Stimulated activated naive CD8-positive, alpha-beta T cell treated with anti-CD3 and anti-CD28 coated beads, Interleukin-15, amount 100 ng/mL, for 72 hours (primary cell): ENCODE measurements at regions not wholly inside any gene's neighbourhood (a gene's known extent, or its start where the extent isn't known, plus 50 kb on each side); places are given as distances from the start of the nearest gene placed in this dataset.

Experiments used
- ATAC-seq: fragments of 150-1000 bp; cut with Tn5 transposase; 2 replicates; pipeline ENCODE4 v1.10.0; 2021; ENCODE audit warnings: mild to moderate bottlenecking, moderate library complexity
- DNase-seq, 2 donors: peaks; one replicate each; pipeline ENCODE4 v3.0.0; 2021 to 2022
- H3K27ac Mint-ChIP-seq, 2 donors: one replicate each; pipeline ENCODE4 v1.8.0; 2022; ENCODE audit warnings: mild to moderate bottlenecking in 2 of 2, mixed read lengths in 2 of 2, moderate library complexity in 2 of 2
- H3K27me3 Mint-ChIP-seq: one replicate; pipeline ENCODE4 v1.8.0; 2022; ENCODE audit warnings: mixed read lengths
- H3K4me1 Mint-ChIP-seq: one replicate; pipeline ENCODE4 v1.8.0; 2022; ENCODE audit warnings: mild to moderate bottlenecking, mixed read lengths
- H3K4me3 Mint-ChIP-seq, 2 donors: one replicate each; pipeline ENCODE4 v1.8.0; 2022; ENCODE audit warnings: mild to moderate bottlenecking in 2 of 2, mixed read lengths in 2 of 2, moderate library complexity in 1 of 2
- H3K9me3 Mint-ChIP-seq, 2 donors: one replicate each; pipeline ENCODE4 v1.8.0; 2022; ENCODE audit warnings: mixed read lengths in 2 of 2

- DNase-seq (no peak), ATAC-seq (no peak)
- H3K4me1 Mint-ChIP-seq: no peaks in the 10 kb centered on the region
- no peaks in the 10 kb centered on the region for H3K27me3 Mint-ChIP-seq
- H3K4me3 Mint-ChIP-seq: no peak overlapping the region
- no peak overlapping the region for H3K27ac Mint-ChIP-seq
- H3K9me3 Mint-ChIP-seq: no peaks in the 10 kb centered on the region
These were observed 710.0 kb upstream of the ID2 start for GRCh38 chr2:7971841-7972240.

- Mint-ChIP-seq H3K27ac (no peak overlapping the region), H3K4me1 (no peaks in the 10 kb centered on the region), H3K9me3 (no peaks in the 10 kb centered on the region), H3K4me3 (no peak overlapping the region), H3K27me3 (no peaks in the 10 kb centered on the region)
- ATAC-seq: no peak
- no peak for DNase-seq
These were observed 709.2 kb upstream of the ID2 start for GRCh38 chr2:7972670-7973069.

- H3K4me1 Mint-ChIP-seq: no peaks in the 10 kb centered on the region
- DNase-seq (no peak), ATAC-seq (no peak)
- H3K9me3 Mint-ChIP-seq: no peaks in the 10 kb centered on the region
- no peak overlapping the region for H3K27ac Mint-ChIP-seq
- no peaks in the 10 kb centered on the region for H3K27me3 Mint-ChIP-seq
- no peak overlapping the region for H3K4me3 Mint-ChIP-seq
These were observed 707.9 kb upstream of the ID2 start for GRCh38 chr2:7973801-7974480.

GRCh38 chr2:7974936-7975335, 706.9 kb upstream of the ID2 start:
- Mint-ChIP-seq H3K9me3 (no peaks in the 10 kb centered on the region), H3K27ac (no peak overlapping the region), H3K27me3 (no peaks in the 10 kb centered on the region), H3K4me1 (no peaks in the 10 kb centered on the region), H3K4me3 (no peak overlapping the region)
- no peak for DNase-seq
- ATAC-seq: no peak

GRCh38 chr2:7976206-7976605, 705.6 kb upstream of the ID2 start:
- H3K4me3 Mint-ChIP-seq: no peak overlapping the region
- H3K9me3 Mint-ChIP-seq: no peaks in the 10 kb centered on the region
- DNase-seq (no peak), ATAC-seq (no peak)
- H3K27me3 Mint-ChIP-seq: no peaks in the 10 kb centered on the region
- H3K4me1 Mint-ChIP-seq: no peaks in the 10 kb centered on the region
- no peak overlapping the region for H3K27ac Mint-ChIP-seq

GRCh38 chr2:7977981-7978380, 703.9 kb upstream of the ID2 start:
- no peaks in the 10 kb centered on the region for H3K27me3 Mint-ChIP-seq
- DNase-seq (no peak), ATAC-seq (no peak)
- H3K27ac Mint-ChIP-seq: peak overlapping the region in 1 of 2 donors; percentile 70
- H3K9me3 Mint-ChIP-seq: peaks cover 0 to 5% of the 10 kb centered on the region in 2 donors
- no peaks in the 10 kb centered on the region for H3K4me1 Mint-ChIP-seq
- H3K4me3 Mint-ChIP-seq: no peak overlapping the region

GRCh38 chr2:7982054-7982453, 699.8 kb upstream of the ID2 start:
- no peak for ATAC-seq
- Mint-ChIP-seq H3K9me3 (peaks cover 7 to 10% of the 10 kb centered on the region in 2 donors), H3K27me3 (no peaks in the 10 kb centered on the region)

GRCh38 chr2:7983451-7983850, 698.4 kb upstream of the ID2 start:
- no peak overlapping the region for H3K4me3 Mint-ChIP-seq
- ATAC-seq (no peak), DNase-seq (no peak)
- peaks cover 24% of the 10 kb centered on the region for H3K4me1 Mint-ChIP-seq
- no peaks in the 10 kb centered on the region for H3K27me3 Mint-ChIP-seq
- peaks cover 7 to 10% of the 10 kb centered on the region in 2 donors for H3K9me3 Mint-ChIP-seq
- H3K27ac Mint-ChIP-seq: no peak overlapping the region

More at GRCh38 chr2:7982054-7982453, 699.8 kb upstream of the ID2 start:
- peaks cover 24% of the 10 kb centered on the region for H3K4me1 Mint-ChIP-seq
- no peak for DNase-seq
- H3K27ac Mint-ChIP-seq: no peak overlapping the region
- H3K4me3 Mint-ChIP-seq: no peak overlapping the region

GRCh38 chr2:7983912-7984311, 697.9 kb upstream of the ID2 start:
- peaks cover 7 to 10% of the 10 kb centered on the region in 2 donors for H3K9me3 Mint-ChIP-seq
- H3K27ac Mint-ChIP-seq: no peak overlapping the region
- DNase-seq (no peak), ATAC-seq (no peak)
- H3K4me3 Mint-ChIP-seq: no peak overlapping the region
- no peaks in the 10 kb centered on the region for H3K27me3 Mint-ChIP-seq
- H3K4me1 Mint-ChIP-seq: peaks cover 24% of the 10 kb centered on the region

GRCh38 chr2:7984693-7985353, 697.0 kb upstream of the ID2 start:
- Mint-ChIP-seq H3K27ac (peak overlapping the region; percentile 62 to 63), H3K4me1 (peaks cover 24% of the 10 kb centered on the region)

GRCh38 chr2:7986431-7986830, 695.4 kb upstream of the ID2 start:
- Mint-ChIP-seq H3K27ac (peak overlapping the region in 1 of 2 donors; percentile 37), H3K4me1 (peaks cover 24% of the 10 kb centered on the region), H3K9me3 (peaks cover 7 to 10% of the 10 kb centered on the region in 2 donors), H3K27me3 (peaks cover under 1% of the 10 kb centered on the region), H3K4me3 (no peak overlapping the region)
- DNase-seq: no peak
- ATAC-seq: no peak

More at GRCh38 chr2:7984693-7985353, 697.0 kb upstream of the ID2 start:
- no peaks in the 10 kb centered on the region for H3K27me3 Mint-ChIP-seq
- peak overlapping the region; percentile 52 to 63 for H3K4me3 Mint-ChIP-seq
- H3K9me3 Mint-ChIP-seq: peaks cover 7 to 10% of the 10 kb centered on the region in 2 donors
- no peak for DNase-seq
- ATAC-seq: peak; percentile 93

- DNase-seq: no peak
- Mint-ChIP-seq H3K4me3 (no peak overlapping the region), H3K27me3 (peaks cover 7% of the 10 kb centered on the region), H3K4me1 (peaks cover 24% of the 10 kb centered on the region), H3K9me3 (peaks cover 7 to 9% of the 10 kb centered on the region in 2 donors), H3K27ac (no peak overlapping the region)
- no peak for ATAC-seq
These were observed 693.9 kb upstream of the ID2 start for GRCh38 chr2:7987992-7988391.

- Mint-ChIP-seq H3K9me3 (peaks cover 7 to 9% of the 10 kb centered on the region in 2 donors), H3K27ac (no peak overlapping the region), H3K4me3 (no peak overlapping the region), H3K27me3 (peaks cover 7% of the 10 kb centered on the region), H3K4me1 (peaks cover 22% of the 10 kb centered on the region)
- DNase-seq (no peak), ATAC-seq (no peak)
These were observed 693.4 kb upstream of the ID2 start for GRCh38 chr2:7988440-7988839.

- ATAC-seq: no peak
These were observed 692.0 kb upstream of the ID2 start for GRCh38 chr2:7989823-7990222.

GRCh38 chr2:7992612-7993602, 688.9 kb upstream of the ID2 start:
- H3K4me3 Mint-ChIP-seq: no peak overlapping the region
- peaks cover 7% of the 10 kb centered on the region for H3K27me3 Mint-ChIP-seq
- DNase-seq (no peak), ATAC-seq (no peak)
- no peak overlapping the region for H3K27ac Mint-ChIP-seq
- peaks cover 0 to 4% of the 10 kb centered on the region in 2 donors for H3K9me3 Mint-ChIP-seq
- H3K4me1 Mint-ChIP-seq: peaks cover 12% of the 10 kb centered on the region

More at GRCh38 chr2:7989823-7990222, 692.0 kb upstream of the ID2 start:
- H3K4me3 Mint-ChIP-seq: no peak overlapping the region
- peaks cover 7 to 9% of the 10 kb centered on the region in 2 donors for H3K9me3 Mint-ChIP-seq
- peaks cover 7% of the 10 kb centered on the region for H3K27me3 Mint-ChIP-seq
- H3K27ac Mint-ChIP-seq: peak overlapping the region in 1 of 2 donors; percentile 9
- no peak for DNase-seq
- peaks cover 11% of the 10 kb centered on the region for H3K4me1 Mint-ChIP-seq
